Stimulated activated CD4-positive, alpha-beta T cell treated with anti-CD3 and anti-CD28 coated beads, Interleukin-2, amount 100 ng/mL, for 24 hours (primary cell): ENCODE measurements at regions not wholly inside any gene's neighbourhood (a gene's known extent, or its start where the extent isn't known, plus 50 kb on each side); places are given as distances from the start of the nearest gene placed in this dataset.
"Not testable (repeated sequence)": the region's sequence is repeated elsewhere in the genome, so short reads cannot be mapped to it uniquely, and the experiment has no call there.

Experiments
- DNase-seq, 2 donors: peaks; one replicate each; pipeline ENCODE4 v3.0.0-alpha.2; 2020

- DNase-seq: no peak
These were observed 786.8 kb upstream of the FBXO33 start for GRCh38 chr14:40219032-40219431.

- no peak for DNase-seq
These were observed 786.2 kb upstream of the FBXO33 start for GRCh38 chr14:40218282-40218941.

- DNase-seq: no peak
These were observed 784.7 kb upstream of the FBXO33 start for GRCh38 chr14:40216976-40217375.

DNA sequence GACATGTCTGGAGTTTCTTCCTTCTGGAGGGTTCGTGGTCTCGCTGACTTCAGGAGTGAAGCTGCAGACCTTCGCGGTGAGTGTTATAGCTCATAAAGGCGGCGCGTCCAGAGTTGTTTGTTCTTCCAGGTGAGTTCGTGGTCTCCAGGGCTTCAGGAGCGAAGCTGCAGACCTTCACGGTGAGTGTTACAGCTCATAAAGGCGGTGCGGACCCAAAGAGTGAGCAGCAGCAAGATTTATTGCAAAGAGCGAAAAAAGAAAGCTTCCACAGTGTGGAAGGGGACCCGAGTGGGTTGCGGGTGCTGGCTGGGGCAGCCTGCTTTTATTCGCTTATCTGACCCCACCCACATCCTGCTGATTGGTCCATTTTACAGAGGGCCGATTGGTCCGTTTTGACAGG lies 784.2 kb upstream of the FBXO33 start:
- not testable (repeated sequence) for DNase-seq

DNA sequence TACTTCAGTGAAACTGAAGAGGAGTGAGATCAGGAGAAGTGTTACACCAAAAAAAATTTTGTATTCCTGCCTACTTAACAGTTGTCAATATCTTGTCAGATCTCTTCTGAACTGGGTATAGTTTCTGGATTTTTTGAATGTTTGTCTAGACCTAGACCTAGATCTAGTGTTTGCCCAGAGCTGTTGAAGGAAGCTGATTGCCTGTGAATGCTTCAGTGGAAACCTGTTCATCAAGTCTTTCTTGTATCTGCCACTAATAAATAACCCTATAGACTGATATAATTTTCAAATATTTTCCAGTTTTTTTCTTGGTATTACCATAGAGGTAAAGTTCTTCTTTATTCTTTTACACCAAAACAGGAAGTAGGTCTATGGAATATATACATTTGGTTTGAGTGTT lies 781.5 kb upstream of the FBXO33 start:
- DNase-seq: no peak

DNA sequence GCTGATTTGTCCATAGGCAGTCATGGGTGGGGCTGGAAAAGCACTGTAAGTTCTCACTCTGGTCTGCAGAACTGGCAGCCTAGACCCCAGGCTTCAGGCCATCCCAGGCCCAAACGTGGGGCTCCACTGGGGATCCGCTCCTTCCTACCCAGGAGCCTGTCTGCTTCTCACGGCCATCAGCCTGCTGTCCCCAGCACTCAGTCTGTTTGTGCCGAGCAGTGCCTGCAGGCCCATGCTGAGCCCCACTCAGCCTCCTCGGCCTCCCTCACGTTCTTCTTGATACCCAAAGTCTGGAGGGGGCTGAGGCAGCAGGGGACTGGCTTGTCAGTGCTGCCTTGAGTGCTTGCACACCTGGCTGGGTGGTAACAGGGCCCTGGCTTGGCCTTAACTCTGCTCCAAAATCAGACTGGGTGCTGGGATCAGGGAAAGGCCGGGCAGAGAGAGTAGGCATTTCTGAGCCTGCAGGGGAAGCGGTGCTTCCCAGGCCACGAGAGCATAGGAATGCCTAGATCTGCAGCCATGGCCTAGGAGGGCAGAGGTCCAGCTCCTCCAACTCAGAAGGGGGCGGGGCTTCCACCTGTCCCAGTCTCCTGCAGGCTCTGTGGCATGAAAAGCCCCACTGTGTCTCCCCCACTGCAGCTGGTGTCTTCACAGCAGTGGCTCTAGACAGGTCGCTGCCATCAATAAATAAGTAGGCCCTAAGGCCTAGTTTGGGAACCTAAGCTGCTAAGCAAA lies 772.4 kb upstream of the FBXO33 start:
- no peak for DNase-seq

DNA sequence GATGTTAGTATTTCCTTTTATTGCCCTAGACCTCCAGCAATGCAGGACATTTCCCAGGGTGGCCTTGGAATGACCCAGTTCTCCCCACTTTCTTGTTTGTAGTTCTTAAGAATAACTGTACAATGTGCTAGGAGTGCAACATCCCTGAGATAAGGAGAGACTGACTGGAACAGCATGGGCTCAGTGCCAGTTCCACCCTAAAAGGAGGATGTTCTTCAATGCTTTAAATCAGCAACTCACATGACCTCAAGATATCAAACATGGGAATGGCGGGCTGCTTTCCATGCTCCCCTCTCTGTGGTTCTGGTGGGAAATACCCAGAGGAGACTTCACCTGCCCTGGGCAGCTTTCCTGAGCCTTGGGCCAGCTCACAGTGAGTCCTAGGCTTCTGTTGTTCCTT lies 766.9 kb upstream of the FBXO33 start:
- DNase-seq: no peak

DNA sequence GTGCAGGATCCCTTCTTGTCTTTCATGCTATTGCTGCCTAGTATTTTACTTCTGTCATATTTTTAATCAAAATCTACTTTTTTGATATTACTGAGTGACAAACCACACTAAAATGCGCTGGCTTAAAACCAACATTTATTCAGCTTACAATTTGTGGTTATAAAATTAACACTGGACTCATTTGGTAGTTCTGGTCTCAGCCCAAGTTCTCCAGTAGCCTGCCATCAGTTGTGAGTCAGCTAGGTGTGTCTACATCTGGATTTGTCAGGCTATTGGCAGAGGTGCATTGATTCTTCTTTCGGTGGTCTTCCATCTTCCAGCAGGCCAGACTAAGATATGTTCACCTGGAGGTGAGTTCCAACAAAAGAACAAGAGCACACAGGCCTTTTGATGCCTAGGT lies 765.1 kb upstream of the FBXO33 start:
- DNase-seq: no peak

- DNase-seq: no peak
These were observed 755.8 kb upstream of the FBXO33 start for GRCh38 chr14:40188006-40188405.

DNA sequence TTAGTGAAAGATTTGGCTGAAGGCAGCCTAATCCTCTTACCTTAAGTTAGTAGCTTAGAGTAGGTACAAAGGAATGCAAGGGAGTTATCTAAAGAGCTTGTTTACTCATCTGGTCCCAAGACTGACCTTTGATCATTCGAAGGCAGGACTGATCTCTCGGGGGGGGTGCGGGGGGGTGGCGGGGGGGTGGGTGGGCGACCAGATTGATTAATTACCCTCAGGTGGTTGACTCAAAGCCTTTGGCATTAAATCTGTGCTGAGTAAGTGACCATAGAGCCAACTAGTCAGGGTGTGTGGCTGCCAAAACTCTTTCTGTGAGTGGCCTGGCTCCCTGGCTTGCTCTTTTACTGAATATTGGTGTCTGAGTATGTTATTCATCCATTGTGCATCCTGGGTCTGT lies 731.9 kb upstream of the FBXO33 start:
- no peak for DNase-seq

- DNase-seq: no peak
These were observed 707.4 kb upstream of the FBXO33 start for GRCh38 chr14:40139657-40140056.

GRCh38 chr14:40133463-40133862 lies 701.2 kb upstream of the FBXO33 start:
- no peak for DNase-seq

DNA sequence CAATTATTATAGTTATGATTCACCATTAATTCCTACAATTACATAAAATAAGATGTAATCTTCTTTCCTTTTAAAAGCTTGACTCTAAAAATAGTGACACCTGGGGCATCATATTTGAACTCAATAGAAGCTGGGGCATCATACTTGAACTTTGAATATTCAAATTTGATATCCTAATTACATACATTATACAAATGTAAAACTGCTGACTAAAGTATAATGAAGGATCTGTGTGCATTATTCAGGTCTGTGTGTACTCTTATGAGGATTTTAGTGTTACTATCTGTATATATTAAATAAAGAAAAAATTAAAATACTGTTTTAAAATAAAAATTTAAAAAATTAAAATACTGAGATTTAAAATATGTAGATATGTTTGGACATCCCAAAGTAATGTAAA lies 696.9 kb upstream of the FBXO33 start:
- DNase-seq: no peak

DNA sequence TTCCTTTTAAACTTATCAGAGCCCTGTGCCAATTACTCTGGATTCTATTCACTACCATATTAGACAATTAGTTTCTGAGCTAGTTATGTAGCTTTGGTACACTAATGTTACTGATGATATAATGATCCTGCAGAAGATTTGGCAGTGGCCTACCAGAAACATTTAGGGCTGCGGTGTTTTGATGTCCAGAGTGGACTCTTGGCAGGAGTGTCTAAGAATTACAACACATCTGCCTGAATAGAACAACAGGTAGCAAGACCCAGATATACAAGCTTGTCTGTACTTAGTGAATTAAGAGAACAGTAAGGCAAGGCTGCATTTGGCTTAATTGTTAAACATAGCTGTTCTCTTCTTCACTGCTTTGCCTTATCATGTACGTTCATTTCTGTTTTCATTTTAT lies 691.6 kb upstream of the FBXO33 start:
- DNase-seq: no peak

DNA sequence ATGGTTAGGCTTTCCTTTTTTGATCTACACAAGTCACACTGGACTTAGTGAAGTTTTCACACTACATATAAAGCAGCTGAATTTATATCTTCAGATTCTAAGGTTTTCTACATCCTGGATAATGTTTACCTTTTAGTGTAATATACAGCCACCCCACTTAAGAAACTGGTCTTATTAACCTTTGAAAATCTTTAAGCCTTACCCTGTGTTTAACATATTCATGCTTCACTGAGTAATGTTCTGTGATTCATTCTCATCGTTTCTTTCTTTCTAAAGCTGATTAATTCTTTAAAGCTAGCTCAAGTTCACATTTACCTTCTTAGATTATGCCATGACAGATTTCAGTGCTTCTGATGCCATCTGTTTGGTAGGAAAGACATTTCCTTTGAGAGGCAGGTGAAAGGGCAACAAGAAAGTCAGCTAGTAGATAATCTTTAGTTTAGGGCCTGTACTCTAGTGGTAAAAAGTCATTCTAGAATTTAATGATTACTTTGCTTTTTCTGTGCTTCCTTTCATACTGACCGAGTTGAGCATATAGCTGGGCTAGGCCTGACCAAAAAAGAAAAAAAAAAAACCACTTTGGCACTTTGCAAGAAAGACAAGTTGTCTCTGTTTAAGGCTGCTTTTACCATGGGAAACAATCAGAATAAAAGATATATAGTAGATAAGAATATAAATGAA lies 690.9 kb upstream of the FBXO33 start:
- no peak for DNase-seq

- DNase-seq: no peak
These were observed 687.5 kb upstream of the FBXO33 start for GRCh38 chr14:40119765-40120164.

- DNase-seq: no peak
These were observed 687.1 kb upstream of the FBXO33 start for GRCh38 chr14:40119321-40119720.

DNA sequence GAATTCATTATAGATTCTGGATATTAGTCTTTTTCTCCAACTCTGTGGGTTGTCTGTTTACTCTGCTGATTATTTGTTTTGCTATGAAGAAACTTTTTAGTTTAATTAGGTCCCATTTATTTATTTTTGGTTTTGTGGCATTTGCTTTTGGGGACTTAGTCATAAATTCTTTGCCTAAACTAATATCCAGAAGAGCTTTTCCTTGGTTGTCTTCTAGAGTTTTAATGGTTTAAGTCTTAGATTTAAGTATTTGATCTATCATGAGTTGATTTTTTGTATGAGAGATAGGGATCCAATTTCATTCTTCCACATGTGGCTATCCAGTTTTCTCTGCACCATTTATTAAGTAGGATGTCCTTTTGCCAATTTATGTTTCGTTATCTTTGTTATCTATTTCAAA lies 683.4 kb upstream of the FBXO33 start:
- DNase-seq: no peak

- DNase-seq: no peak
These were observed 681.4 kb upstream of the FBXO33 start for GRCh38 chr14:40113671-40114070.

GRCh38 chr14:40100544-40101196 lies 668.4 kb upstream of the FBXO33 start:
- no peak for DNase-seq

- no peak for DNase-seq
These were observed 667.1 kb upstream of the FBXO33 start for GRCh38 chr14:40099316-40099715.

- DNase-seq: no peak
These were observed 666.2 kb upstream of the FBXO33 start for GRCh38 chr14:40098468-40098867.

- no peak for DNase-seq
These were observed 664.7 kb upstream of the FBXO33 start for GRCh38 chr14:40096968-40097367.

GRCh38 chr14:40093800-40094199 lies 661.6 kb upstream of the FBXO33 start:
- DNase-seq: no peak
